Erythroblast (primary cell): ENCODE measurements at regions not wholly inside any gene's neighbourhood (a gene's known extent, or its start where the extent isn't known, plus 50 kb on each side); places are given as distances from the start of the nearest gene placed in this dataset.

Experiments used
- GATA1 ChIP-seq: IDR thresholded peaks from 2 replicates; pipeline ENCODE4 v1.6.1; 2011; ENCODE audit warnings: low read depth, mild to moderate bottlenecking, control low read depth, low read length, moderate library complexity
- POLR2A ChIP-seq: IDR thresholded peaks from 2 replicates; pipeline ENCODE4 v1.6.1; 2011; ENCODE audit warnings: mild to moderate bottlenecking, low read length

DNA sequence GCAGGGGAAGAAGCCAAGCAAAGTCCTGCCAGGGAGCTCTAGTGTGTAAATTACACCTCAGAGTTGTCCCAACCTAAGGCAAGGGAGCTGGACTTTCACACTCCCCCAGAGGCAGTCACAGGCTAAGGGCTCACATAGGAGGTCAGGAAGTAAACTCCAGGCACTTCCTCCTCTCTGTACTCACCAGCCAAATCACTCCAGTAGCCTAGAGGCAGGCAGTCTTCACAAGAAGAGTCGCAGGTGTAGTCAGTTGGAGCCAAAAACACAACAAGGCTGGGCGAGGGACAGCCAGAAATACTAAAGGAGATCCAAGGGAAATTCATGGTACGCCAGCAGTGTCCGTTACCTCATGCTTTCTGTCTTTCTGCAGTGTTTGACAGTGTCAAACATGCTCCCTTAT lies 205.0 kb downstream of the C1D start:
- TF ChIP-seq POLR2A (no peak), GATA1 (no peak)
